Osteocyte (in vitro differentiated cells): ENCODE measurements at regions not wholly inside any gene's neighbourhood (a gene's known extent, or its start where the extent isn't known, plus 50 kb on each side); places are given as distances from the start of the nearest gene placed in this dataset.

Experiments
- DNase-seq: peaks from one replicate; pipeline ENCODE4 v3.0.0; 2021; ENCODE audit warnings: mixed read lengths; ENCODE audit not compliant: unreplicated experiment; ENCODE audit errors: extremely low spot score
- H3K27ac Mint-ChIP-seq: one replicate; pipeline ENCODE4 v1.8.0; 2021; ENCODE audit warnings: mild to moderate bottlenecking, mixed read lengths; ENCODE audit not compliant: unreplicated experiment
- H3K27me3 Mint-ChIP-seq: one replicate; pipeline ENCODE4 v1.8.0; 2021; ENCODE audit warnings: mixed read lengths; ENCODE audit not compliant: unreplicated experiment
- H3K36me3 Mint-ChIP-seq: one replicate; pipeline ENCODE4 v1.8.0; 2021; ENCODE audit warnings: mixed read lengths; ENCODE audit not compliant: unreplicated experiment
- H3K4me1 Mint-ChIP-seq: one replicate; pipeline ENCODE4 v1.8.0; 2021; ENCODE audit warnings: mixed read lengths; ENCODE audit not compliant: unreplicated experiment
- H3K4me3 Mint-ChIP-seq: one replicate; pipeline ENCODE4 v1.8.0; 2021; ENCODE audit warnings: mild to moderate bottlenecking, moderate library complexity, mixed read lengths; ENCODE audit not compliant: unreplicated experiment
- H3K9me3 Mint-ChIP-seq: one replicate; pipeline ENCODE4 v1.8.0; 2021; ENCODE audit warnings: mixed read lengths; ENCODE audit not compliant: unreplicated experiment
- TF ChIP-seq, protein P1 (sequence below): fragments of 200-600 bp; sonication (generic); IDR thresholded peaks from 2 replicates; pipeline ENCODE4 v1.5.0; 2021; ENCODE audit warnings: antibody characterized with exemption, mild to moderate bottlenecking, moderate library complexity

DNA sequence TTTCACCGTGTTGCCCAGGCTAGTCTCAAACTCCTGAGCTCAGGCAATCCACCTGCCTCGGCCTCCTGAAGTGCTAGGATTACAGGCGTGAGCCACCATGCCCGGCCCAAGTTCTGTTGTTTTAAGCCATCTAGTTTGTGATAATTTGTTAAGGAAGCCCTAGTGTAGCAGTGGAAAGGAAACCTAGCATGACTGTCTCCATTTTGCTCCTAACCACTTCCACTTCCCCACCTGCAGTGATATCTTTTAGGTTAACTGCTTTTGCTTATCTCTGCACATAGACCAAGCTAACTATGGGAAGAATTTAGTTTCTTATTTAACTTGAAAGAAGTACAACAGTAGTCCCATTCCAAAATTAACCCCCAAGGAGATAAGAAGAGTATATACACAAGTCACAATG lies 109.5 kb upstream of the NAP1L1 start:
- no peaks in the 10 kb centered on the region for H3K4me1 Mint-ChIP-seq
- H3K27me3 Mint-ChIP-seq: no peaks in the 10 kb centered on the region
- peaks cover 4% of the 10 kb centered on the region for H3K36me3 Mint-ChIP-seq
- no peak overlapping the region for H3K27ac Mint-ChIP-seq
- peaks cover 16% of the 10 kb centered on the region for H3K9me3 Mint-ChIP-seq
- TF ChIP-seq, protein P1, sequence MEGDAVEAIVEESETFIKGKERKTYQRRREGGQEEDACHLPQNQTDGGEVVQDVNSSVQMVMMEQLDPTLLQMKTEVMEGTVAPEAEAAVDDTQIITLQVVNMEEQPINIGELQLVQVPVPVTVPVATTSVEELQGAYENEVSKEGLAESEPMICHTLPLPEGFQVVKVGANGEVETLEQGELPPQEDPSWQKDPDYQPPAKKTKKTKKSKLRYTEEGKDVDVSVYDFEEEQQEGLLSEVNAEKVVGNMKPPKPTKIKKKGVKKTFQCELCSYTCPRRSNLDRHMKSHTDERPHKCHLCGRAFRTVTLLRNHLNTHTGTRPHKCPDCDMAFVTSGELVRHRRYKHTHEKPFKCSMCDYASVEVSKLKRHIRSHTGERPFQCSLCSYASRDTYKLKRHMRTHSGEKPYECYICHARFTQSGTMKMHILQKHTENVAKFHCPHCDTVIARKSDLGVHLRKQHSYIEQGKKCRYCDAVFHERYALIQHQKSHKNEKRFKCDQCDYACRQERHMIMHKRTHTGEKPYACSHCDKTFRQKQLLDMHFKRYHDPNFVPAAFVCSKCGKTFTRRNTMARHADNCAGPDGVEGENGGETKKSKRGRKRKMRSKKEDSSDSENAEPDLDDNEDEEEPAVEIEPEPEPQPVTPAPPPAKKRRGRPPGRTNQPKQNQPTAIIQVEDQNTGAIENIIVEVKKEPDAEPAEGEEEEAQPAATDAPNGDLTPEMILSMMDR: no peak
- H3K4me3 Mint-ChIP-seq: no peak overlapping the region
- no peak for DNase-seq

DNA sequence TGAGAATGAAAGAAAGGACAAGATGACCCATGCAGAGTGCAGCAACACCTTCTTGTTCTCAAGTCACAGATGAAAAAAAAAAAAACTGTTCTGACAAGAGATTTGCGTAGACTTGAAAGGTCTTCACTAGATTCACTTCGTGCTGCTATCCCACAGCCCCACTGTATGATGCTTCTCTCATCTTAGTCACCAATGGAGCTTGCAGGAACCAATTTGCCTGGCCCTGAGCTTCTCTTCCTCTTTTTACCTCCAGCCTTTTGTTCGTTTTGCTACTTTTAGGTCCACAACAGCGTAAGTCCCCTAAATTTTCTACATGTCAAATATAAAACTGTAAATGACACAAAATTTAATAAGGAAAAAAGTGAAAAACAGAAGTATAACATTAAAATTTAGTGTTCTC lies 107.9 kb upstream of the NAP1L1 start:
- H3K9me3 Mint-ChIP-seq: peaks cover 7% of the 10 kb centered on the region
- H3K4me3 Mint-ChIP-seq: no peak overlapping the region
- no peaks in the 10 kb centered on the region for H3K4me1 Mint-ChIP-seq

GRCh38 chr12:76190299-76190698 lies 105.8 kb upstream of the NAP1L1 start:
- peaks cover 3% of the 10 kb centered on the region for H3K4me1 Mint-ChIP-seq
- TF ChIP-seq, protein P1: no peak

More for the DNA sequence above, 107.9 kb upstream of the NAP1L1 start:
- no peak for DNase-seq
- H3K27ac Mint-ChIP-seq: no peak overlapping the region
- no peaks in the 10 kb centered on the region for H3K27me3 Mint-ChIP-seq
- TF ChIP-seq, protein P1: no peak
- no peaks in the 10 kb centered on the region for H3K36me3 Mint-ChIP-seq

DNA sequence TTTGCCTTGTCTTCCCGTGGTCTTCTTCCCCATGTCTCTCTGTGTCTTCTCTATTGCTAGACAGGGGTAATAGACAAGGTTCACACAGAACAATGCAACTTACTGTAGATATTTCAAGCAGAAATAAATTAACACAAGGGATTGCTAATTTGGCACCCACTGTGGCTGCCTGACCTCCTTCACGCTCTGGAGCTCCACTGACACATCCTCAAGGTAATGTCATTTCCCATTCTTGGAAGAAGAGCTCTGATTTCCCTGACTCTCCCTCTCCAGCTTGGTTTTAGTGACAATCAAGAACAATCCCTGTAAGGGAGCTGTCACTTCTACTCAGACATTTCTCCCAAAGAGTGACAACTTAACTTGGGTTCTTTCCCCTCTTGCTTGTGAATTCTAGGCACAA lies 105.4 kb upstream of the NAP1L1 start:
- no peak overlapping the region for H3K27ac Mint-ChIP-seq
- no peak overlapping the region for H3K4me3 Mint-ChIP-seq
- no peaks in the 10 kb centered on the region for H3K27me3 Mint-ChIP-seq
- H3K4me1 Mint-ChIP-seq: peaks cover 3% of the 10 kb centered on the region
- TF ChIP-seq, protein P1: no peak
- DNase-seq: no peak
- no peaks in the 10 kb centered on the region for H3K9me3 Mint-ChIP-seq
- H3K36me3 Mint-ChIP-seq: no peaks in the 10 kb centered on the region

More at GRCh38 chr12:76190299-76190698, 105.8 kb upstream of the NAP1L1 start:
- no peaks in the 10 kb centered on the region for H3K36me3 Mint-ChIP-seq
- peaks cover 3% of the 10 kb centered on the region for H3K9me3 Mint-ChIP-seq
- no peak overlapping the region for H3K27ac Mint-ChIP-seq
- H3K27me3 Mint-ChIP-seq: no peaks in the 10 kb centered on the region
- H3K4me3 Mint-ChIP-seq: no peak overlapping the region
- no peak for DNase-seq

DNA sequence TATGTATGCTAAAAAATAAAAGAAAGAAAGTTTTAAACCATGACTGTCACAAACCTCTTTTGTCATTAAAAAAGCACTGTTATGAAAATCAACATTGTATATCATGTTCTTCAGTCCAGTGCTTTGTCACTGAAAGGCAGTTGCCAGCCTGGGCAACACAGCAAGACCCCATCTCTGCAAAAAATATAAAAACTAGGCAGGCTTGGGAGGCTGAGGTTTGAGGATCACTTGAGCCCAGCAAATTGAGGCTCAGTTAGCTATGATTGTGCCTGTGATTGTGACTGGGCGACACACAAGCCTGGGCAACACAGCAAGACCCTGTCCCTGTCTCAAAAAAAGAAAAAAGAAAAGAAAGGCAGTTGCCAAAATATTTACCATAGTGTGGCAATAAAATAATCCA lies 102.7 kb upstream of the NAP1L1 start:
- no peaks in the 10 kb centered on the region for H3K27me3 Mint-ChIP-seq
- no peaks in the 10 kb centered on the region for H3K36me3 Mint-ChIP-seq
- no peak overlapping the region for H3K4me3 Mint-ChIP-seq
- no peak overlapping the region for H3K27ac Mint-ChIP-seq
- TF ChIP-seq, protein P1: no peak
- H3K4me1 Mint-ChIP-seq: peaks cover 18% of the 10 kb centered on the region
- H3K9me3 Mint-ChIP-seq: no peaks in the 10 kb centered on the region
- no peak for DNase-seq
